ENCODE measurements at regions not wholly inside any gene's neighbourhood (a gene's known extent, or its start where the extent isn't known, plus 50 kb on each side); places are given as distances from the start of the nearest gene placed in this dataset.
A peak's percentile ranks its signal among the peaks of the same experiment; 100 is the strongest.

DNA sequence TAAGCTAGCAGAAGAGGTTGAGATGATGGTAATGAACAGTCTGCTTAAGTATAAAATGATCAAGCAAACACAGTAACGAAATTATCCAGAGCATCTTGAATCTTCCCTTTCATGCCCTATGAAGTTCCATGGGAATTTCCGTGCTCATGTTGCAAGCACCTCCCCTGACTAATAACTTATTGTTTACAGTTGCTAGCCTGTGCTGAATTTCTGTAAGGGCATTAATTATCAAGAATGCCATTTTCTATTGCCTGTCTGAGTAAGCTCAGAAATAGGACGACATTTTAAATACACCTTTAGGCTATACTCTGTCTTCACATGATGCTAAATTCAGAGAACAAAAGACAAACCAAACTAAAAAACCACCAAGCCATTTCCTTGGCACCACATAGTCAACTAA is 257.5 kb upstream of the LRTM1 start:
- Histone ChIP-seq H3K27me3 (no peaks in the 10 kb centered on the region), H3K4me3 (no peak overlapping the region), H3K36me3 (no peaks in the 10 kb centered on the region), H3K27ac (no peak overlapping the region), H3K4me1 (no peaks in the 10 kb centered on the region), H3K9me3 (no peaks in the 10 kb centered on the region)
- intact Hi-C loops (cut with DNase I; ENCODE audit: low total_unique reads) (no loop called here), in situ Hi-C loops (cut with MboI; ENCODE audit: low pct_ligation_motif_present in 1 of 4, low pct_unique_long_range_greater_than_20kb in 1 of 4, low sequenced_read_pairs in 3 of 4) (loop anchor here in 3 of 4 donors (25.0 kb wide), 2 partner anchors 323 to 748 kb away; no protein-coding TSS in a partner anchor)
- no peak for DNase-seq
- no peak for TF ChIP-seq POLR2A (IDR thresholded peaks at IDR 0.05)
- TF ChIP-seq EP300 (IDR thresholded peaks at IDR 0.05; ENCODE audit: low read depth): no peak
- TF ChIP-seq, protein P1, sequence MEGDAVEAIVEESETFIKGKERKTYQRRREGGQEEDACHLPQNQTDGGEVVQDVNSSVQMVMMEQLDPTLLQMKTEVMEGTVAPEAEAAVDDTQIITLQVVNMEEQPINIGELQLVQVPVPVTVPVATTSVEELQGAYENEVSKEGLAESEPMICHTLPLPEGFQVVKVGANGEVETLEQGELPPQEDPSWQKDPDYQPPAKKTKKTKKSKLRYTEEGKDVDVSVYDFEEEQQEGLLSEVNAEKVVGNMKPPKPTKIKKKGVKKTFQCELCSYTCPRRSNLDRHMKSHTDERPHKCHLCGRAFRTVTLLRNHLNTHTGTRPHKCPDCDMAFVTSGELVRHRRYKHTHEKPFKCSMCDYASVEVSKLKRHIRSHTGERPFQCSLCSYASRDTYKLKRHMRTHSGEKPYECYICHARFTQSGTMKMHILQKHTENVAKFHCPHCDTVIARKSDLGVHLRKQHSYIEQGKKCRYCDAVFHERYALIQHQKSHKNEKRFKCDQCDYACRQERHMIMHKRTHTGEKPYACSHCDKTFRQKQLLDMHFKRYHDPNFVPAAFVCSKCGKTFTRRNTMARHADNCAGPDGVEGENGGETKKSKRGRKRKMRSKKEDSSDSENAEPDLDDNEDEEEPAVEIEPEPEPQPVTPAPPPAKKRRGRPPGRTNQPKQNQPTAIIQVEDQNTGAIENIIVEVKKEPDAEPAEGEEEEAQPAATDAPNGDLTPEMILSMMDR (IDR thresholded peaks at IDR 0.05): no peak
- TF ChIP-seq POLR2AphosphoS5 (IDR thresholded peaks at IDR 0.05): no peak
- 70 to 77% methylated on average over 3 of the region's 3 CpGs for WGBS, 2 donors (ENCODE audit: low coverage in 1 of 2)

DNA sequence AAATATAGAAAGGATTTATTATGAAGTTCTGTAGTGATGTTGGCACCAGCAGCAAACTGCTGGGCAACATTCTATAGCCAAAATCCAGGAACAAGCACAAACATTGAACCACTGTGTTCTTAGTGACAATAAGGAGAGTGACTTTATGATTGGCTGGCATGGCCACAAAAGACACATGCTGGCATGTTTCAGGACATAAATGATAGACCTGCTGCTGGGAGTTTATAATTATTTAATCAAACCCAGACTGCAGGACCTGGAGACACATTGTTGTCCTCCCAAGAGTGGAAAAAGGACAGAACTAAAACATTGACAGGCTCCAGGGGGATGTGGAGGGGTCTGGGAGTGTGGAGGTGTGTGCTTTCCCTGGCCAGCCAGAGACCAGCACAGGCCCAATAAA is 255.3 kb upstream of the LRTM1 start:
- Histone ChIP-seq H3K9me3 (no peaks in the 10 kb centered on the region), H3K4me3 (no peak overlapping the region), H3K27me3 (no peaks in the 10 kb centered on the region), H3K27ac (no peak overlapping the region), H3K36me3 (no peaks in the 10 kb centered on the region), H3K4me1 (no peaks in the 10 kb centered on the region)
- TF ChIP-seq, protein P1 (IDR thresholded peaks at IDR 0.05): no peak
- no peak for TF ChIP-seq POLR2A (IDR thresholded peaks at IDR 0.05)
- no peak for TF ChIP-seq POLR2AphosphoS5 (IDR thresholded peaks at IDR 0.05)
- no peak for TF ChIP-seq EP300 (IDR thresholded peaks at IDR 0.05; ENCODE audit: low read depth)
- in situ Hi-C loops (cut with MboI; ENCODE audit: low pct_ligation_motif_present in 1 of 4, low pct_unique_long_range_greater_than_20kb in 1 of 4, low sequenced_read_pairs in 3 of 4) (loop anchor here in 3 of 4 donors (25.0 kb wide), 2 partner anchors 321 to 746 kb away; no protein-coding TSS in a partner anchor), intact Hi-C loops (cut with DNase I; ENCODE audit: low total_unique reads) (no loop called here)
- DNase-seq: no peak

DNA sequence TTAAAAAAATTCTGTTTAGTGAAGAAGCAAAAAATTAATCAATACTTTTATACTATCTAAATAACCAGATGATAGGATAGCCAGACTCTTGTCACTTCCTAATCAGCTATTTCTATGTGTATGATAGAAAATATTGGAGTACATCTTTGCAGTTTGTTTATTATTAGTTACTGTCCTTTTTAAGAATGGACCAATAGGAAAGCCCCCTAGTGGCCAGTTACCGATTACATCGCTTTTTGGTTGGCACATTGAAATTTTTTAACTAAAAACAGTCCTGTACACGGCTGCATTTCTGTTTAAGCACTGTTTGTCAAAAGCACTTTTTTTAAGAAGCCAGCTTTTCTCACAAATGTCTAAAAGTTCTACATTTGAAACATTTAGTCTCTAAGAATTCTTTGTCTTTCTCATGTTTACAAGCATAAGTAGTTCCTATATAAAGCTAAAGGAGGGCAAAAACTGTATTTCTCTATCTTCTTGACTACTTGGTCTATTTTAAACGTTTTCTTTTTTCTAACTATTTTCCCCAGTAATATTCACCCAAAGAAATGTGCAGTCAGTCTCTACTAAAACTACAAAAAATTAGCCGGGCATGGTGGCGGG is 253.2 kb upstream of the LRTM1 start:
- no peaks in the 10 kb centered on the region for H3K9me3 ChIP-seq
- DNase-seq: no peak
- H3K27ac ChIP-seq: no peak overlapping the region
- WGBS, 2 donors (ENCODE audit: low coverage in 1 of 2): 26 to 38% methylated on average over 5 to 6 of the region's 6 CpGs
- TF ChIP-seq, protein P1 (IDR thresholded peaks at IDR 0.05): peak; percentile 53 to 81 (median 72)
- TF ChIP-seq POLR2A (IDR thresholded peaks at IDR 0.05): no peak
- no peaks in the 10 kb centered on the region for H3K4me1 ChIP-seq
- no peaks in the 10 kb centered on the region for H3K36me3 ChIP-seq
- intact Hi-C loops (cut with DNase I; ENCODE audit: low total_unique reads) (no loop called here), in situ Hi-C loops (cut with MboI; ENCODE audit: low pct_ligation_motif_present in 1 of 4, low pct_unique_long_range_greater_than_20kb in 1 of 4, low sequenced_read_pairs in 3 of 4) (loop anchor here in 3 of 4 donors (25.0 kb wide), 2 partner anchors 319 to 744 kb away; no protein-coding TSS in a partner anchor)
- H3K4me3 ChIP-seq: no peak overlapping the region
- H3K27me3 ChIP-seq: no peaks in the 10 kb centered on the region

DNA sequence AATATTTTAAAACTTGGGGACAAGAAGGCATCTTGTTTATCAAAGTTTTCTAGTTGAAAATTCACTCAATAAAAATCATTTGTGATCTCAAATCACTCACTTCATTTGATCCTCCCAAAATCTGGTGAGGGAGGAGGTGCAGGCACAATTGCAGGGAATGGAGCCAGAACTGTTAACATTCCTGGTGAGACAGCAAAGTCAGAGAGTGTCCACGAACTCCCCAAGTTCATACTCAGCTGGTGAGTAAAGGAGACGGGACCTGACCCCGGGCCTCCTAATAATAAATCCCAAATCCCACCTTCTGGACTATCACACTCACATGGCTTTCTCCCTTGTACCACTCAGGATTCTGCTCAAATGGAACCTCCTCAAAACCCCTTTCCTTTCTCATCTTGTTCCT is 252.3 kb upstream of the LRTM1 start:
- in situ Hi-C loops (cut with MboI; ENCODE audit: low pct_ligation_motif_present in 1 of 4, low pct_unique_long_range_greater_than_20kb in 1 of 4, low sequenced_read_pairs in 3 of 4) (loop anchor here in 3 of 4 donors (25.0 kb wide), 2 partner anchors 318 to 743 kb away; no protein-coding TSS in a partner anchor), intact Hi-C loops (cut with DNase I; ENCODE audit: low total_unique reads) (no loop called here)
- no peaks in the 10 kb centered on the region for H3K4me1 ChIP-seq
- H3K9me3 ChIP-seq: no peaks in the 10 kb centered on the region
- no peak overlapping the region for H3K27ac ChIP-seq
- WGBS, 2 donors (ENCODE audit: low coverage in 1 of 2): 40 to 81% methylated on average over 1 to 3 of the region's 3 CpGs
- no peaks in the 10 kb centered on the region for H3K27me3 ChIP-seq
- H3K4me3 ChIP-seq: no peak overlapping the region
- no peak for DNase-seq
- no peaks in the 10 kb centered on the region for H3K36me3 ChIP-seq
- TF ChIP-seq POLR2AphosphoS5 (IDR thresholded peaks at IDR 0.05) (no peak), POLR2A (IDR thresholded peaks at IDR 0.05) (no peak), EP300 (IDR thresholded peaks at IDR 0.05; ENCODE audit: low read depth) (no peak)
- TF ChIP-seq, protein P1 (IDR thresholded peaks at IDR 0.05): no peak
